C4-2B (cell line): ENCODE measurements at regions not wholly inside any gene's neighbourhood (a gene's known extent, or its start where the extent isn't known, plus 50 kb on each side); places are given as distances from the start of the nearest gene placed in this dataset.

Source experiments
- H3K27ac ChIP-seq: fragments of 450-650 bp; 2 replicates; pipeline ENCODE4 v1.5.1; 2017
- ZFX ChIP-seq: fragments of 450-650 bp; IDR thresholded peaks from 2 replicates; pipeline ENCODE4 v1.6.1; 2017
- TF ChIP-seq, protein P1 (sequence below): fragments of 450-650 bp; conservative IDR thresholded peaks from 2 replicates; pipeline ENCODE4 v1.5.1; 2017; ENCODE audit warnings: mild to moderate bottlenecking

DNA sequence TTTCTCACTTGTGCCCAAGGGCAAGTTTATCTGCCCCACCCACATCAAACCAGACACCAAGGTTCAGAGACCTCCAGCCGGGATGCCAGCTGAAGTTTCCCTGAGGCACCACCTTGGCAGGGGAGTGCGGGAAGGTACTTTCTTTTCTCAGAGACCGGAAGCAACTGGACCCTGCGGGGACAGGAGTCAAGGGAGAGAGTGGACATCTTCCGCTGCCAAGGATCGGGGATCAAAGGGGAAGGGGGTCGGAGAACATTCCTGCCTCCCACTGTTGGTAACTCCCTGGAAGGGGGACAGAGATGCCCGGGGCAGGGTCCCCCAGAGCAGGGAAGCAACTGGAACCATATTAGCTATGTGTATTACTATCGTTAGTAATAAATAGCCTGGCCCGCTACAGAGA lies 161.8 kb downstream of the DICER1 start:
- no peak for TF ChIP-seq ZFX
- TF ChIP-seq, protein P1, sequence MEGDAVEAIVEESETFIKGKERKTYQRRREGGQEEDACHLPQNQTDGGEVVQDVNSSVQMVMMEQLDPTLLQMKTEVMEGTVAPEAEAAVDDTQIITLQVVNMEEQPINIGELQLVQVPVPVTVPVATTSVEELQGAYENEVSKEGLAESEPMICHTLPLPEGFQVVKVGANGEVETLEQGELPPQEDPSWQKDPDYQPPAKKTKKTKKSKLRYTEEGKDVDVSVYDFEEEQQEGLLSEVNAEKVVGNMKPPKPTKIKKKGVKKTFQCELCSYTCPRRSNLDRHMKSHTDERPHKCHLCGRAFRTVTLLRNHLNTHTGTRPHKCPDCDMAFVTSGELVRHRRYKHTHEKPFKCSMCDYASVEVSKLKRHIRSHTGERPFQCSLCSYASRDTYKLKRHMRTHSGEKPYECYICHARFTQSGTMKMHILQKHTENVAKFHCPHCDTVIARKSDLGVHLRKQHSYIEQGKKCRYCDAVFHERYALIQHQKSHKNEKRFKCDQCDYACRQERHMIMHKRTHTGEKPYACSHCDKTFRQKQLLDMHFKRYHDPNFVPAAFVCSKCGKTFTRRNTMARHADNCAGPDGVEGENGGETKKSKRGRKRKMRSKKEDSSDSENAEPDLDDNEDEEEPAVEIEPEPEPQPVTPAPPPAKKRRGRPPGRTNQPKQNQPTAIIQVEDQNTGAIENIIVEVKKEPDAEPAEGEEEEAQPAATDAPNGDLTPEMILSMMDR = no peak
- no peak overlapping the region for H3K27ac ChIP-seq

- no peak for TF ChIP-seq ZFX
- TF ChIP-seq, protein P1 = no peak
- no peak overlapping the region for H3K27ac ChIP-seq
These were observed 163.1 kb downstream of the DICER1 start for GRCh38 chr14:94994245-94994644.

GRCh38 chr14:94992046-94992445 lies 165.3 kb downstream of the DICER1 start:
- TF ChIP-seq ZFX = no peak
- TF ChIP-seq, protein P1 = no peak
- H3K27ac ChIP-seq = no peak overlapping the region

DNA sequence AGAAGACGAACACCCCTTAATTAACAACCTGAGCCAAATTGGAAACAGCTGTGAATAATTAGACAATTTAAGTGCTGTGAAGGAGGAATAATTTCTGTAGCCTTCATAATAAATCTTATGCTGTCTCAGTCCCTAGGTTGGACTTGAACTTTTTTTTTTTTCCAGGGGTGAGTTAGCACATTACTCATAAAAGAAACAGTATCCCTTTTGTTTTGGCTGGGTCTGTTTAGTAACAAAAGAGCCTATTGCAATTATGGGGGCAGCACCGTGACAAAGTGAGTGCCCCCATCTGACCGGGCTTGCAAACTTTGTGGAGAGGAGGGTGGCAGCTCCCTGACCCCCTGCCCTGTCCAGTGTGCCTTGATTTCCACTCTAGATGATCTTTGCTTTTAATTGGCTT lies 167.4 kb downstream of the DICER1 start:
- no peak overlapping the region for H3K27ac ChIP-seq
- TF ChIP-seq, protein P1 = no peak
- TF ChIP-seq ZFX = no peak

DNA sequence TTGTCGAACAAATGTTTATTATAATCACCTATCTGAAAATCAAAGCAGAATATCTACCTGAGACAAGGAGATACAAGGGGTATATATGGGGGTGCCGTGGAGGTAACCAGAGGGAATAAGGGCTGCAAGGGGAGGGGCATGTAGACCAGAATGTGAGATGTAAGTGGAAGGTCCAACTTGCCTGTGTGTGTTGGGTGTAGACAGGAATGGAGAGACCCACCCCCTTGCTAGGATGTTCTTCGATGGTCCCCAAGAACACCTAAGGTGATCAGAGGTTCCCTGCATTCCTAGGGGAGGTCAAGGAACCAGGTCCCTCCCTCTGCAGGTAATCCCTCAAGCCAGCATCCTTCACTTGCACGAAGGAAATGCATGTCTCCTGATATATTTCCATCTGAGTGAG lies 167.9 kb downstream of the DICER1 start:
- TF ChIP-seq, protein P1 = no peak
- TF ChIP-seq ZFX = no peak
- H3K27ac ChIP-seq = no peak overlapping the region

GRCh38 chr14:94987409-94987808 lies 169.9 kb downstream of the DICER1 start:
- TF ChIP-seq, protein P1 = no peak
- TF ChIP-seq ZFX = no peak
- no peak overlapping the region for H3K27ac ChIP-seq

DNA sequence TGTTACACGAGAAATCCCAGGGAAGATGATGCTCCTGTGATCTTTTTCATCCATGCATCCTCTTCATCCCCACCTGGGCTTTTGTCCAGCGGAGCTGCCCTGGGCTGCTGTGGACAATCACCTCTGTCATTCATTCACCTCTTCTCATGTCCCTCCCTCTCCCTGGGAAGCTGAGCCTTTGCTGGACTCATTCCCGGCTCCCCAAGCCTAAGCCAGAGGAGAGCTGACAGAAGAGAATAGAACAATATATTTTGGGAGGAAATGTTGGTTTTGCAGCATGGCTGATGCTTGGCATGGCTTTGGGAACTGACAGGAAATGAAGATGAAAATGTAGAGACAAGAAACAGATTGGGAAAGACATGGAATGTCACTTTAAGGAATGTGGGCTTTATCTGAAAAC lies 177.4 kb downstream of the DICER1 start:
- no peak for TF ChIP-seq ZFX
- TF ChIP-seq, protein P1 = no peak
- no peak overlapping the region for H3K27ac ChIP-seq
